CD14-positive monocyte (primary cell): ENCODE measurements at regions not wholly inside any gene's neighbourhood (a gene's known extent, or its start where the extent isn't known, plus 50 kb on each side); places are given as distances from the start of the nearest gene placed in this dataset.

Experiments
- DNase-seq, 3 donors: peaks; one replicate each; pipeline ENCODE4 v3.0.0-alpha.2; 2011 to 2022
- H2AFZ ChIP-seq: 2 replicates; pipeline ENCODE4 v1.6.0; 2012; ENCODE audit warnings: mild to moderate bottlenecking, low read depth, low read length, inconsistent platforms; ENCODE audit not compliant: insufficient read depth, poor library complexity, severe bottlenecking
- H3K27ac ChIP-seq, 2 donors: 1 replicate in 1 of 2; 2 replicates in 1 of 2; pipeline ENCODE4 v1.5.1; 2012 to 2013; ENCODE audit warnings: low read length in 2 of 2, control low read depth in 1 of 2, inconsistent platforms in 1 of 2, low read depth in 1 of 2, mild to moderate bottlenecking in 1 of 2
- H3K27me3 ChIP-seq, 2 donors: one replicate each; pipeline versions ENCODE4 v1.6.0 to v1.6.1; 2011 to 2013; ENCODE audit warnings: low read length in 2 of 2; ENCODE audit not compliant: control insufficient read depth in 2 of 2, insufficient read depth in 2 of 2
- H3K36me3 ChIP-seq, 2 donors: replicated peaks in 1 of 2; 1 replicate in 1 of 2; 2 replicates in 1 of 2; pipeline versions ENCODE4 v1.5.1 to v1.6.1; 2012 to 2013; ENCODE audit warnings: low read length in 2 of 2, control low read depth in 1 of 2, inconsistent platforms in 1 of 2, mild to moderate bottlenecking in 1 of 2; ENCODE audit not compliant: insufficient read depth in 2 of 2, control insufficient read depth in 1 of 2
- H3K4me1 ChIP-seq, 2 donors: 1 replicate in 1 of 2; 2 replicates in 1 of 2; pipeline versions ENCODE4 v1.5.1 to v1.6.1; 2012 to 2013; ENCODE audit warnings: low read length in 2 of 2, control low read depth in 1 of 2, inconsistent platforms in 1 of 2, mild to moderate bottlenecking in 1 of 2, moderate library complexity in 1 of 2; ENCODE audit not compliant: insufficient read depth in 2 of 2, control insufficient read depth in 1 of 2
- H3K4me2 ChIP-seq: replicated peaks from 2 replicates; pipeline ENCODE3; 2012; ENCODE audit warnings: low read length, moderate library complexity, mild to moderate bottlenecking; ENCODE audit not compliant: poor library complexity, severe bottlenecking; ENCODE audit errors: extremely low read depth
- H3K4me3 ChIP-seq, 3 experiments: fragments of 200-600 bp in 1 of 3; sonication (generic) in 1 of 3; replicated peaks in 1 of 3; 1 replicate in 2 of 3; 2 replicates in 1 of 3; pipeline ENCODE4 v1.5.1; 2011 to 2013; ENCODE audit warnings: low read length in 3 of 3, mild to moderate bottlenecking in 3 of 3, control low read depth in 2 of 3, low read depth in 2 of 3, inconsistent platforms in 1 of 3, moderate library complexity in 1 of 3
- H3K79me2 ChIP-seq: 2 replicates; pipeline ENCODE4 v1.6.0; 2012; ENCODE audit warnings: mild to moderate bottlenecking, control low read depth, inconsistent platforms, low read length, moderate library complexity; ENCODE audit not compliant: insufficient read depth
- H3K9ac ChIP-seq: 2 replicates; pipeline ENCODE4 v1.6.0; 2017; ENCODE audit warnings: low read length, mild to moderate bottlenecking; ENCODE audit not compliant: insufficient read depth, poor library complexity, severe bottlenecking
- H3K9me3 ChIP-seq, 2 donors: replicated peaks in 1 of 2; 1 replicate in 1 of 2; 2 replicates in 1 of 2; pipeline versions ENCODE4 v1.5.1 to v1.6.1; 2012 to 2013; ENCODE audit warnings: low read length in 2 of 2, control low read depth in 1 of 2; ENCODE audit not compliant: control insufficient read depth in 1 of 2, insufficient read depth in 1 of 2
- H4K20me1 ChIP-seq: 2 replicates; pipeline ENCODE4 v1.6.0; 2012; ENCODE audit warnings: mild to moderate bottlenecking, low read length, control low read depth, moderate library complexity; ENCODE audit not compliant: insufficient read depth
- H3K27ac Mint-ChIP-seq, 7 donors: one replicate each; pipeline ENCODE4 v1.8.0; 2020; ENCODE audit warnings: mild to moderate bottlenecking in 7 of 7, mixed read lengths in 7 of 7, moderate library complexity in 6 of 7, inconsistent platforms in 2 of 7
- H3K27me3 Mint-ChIP-seq, 3 donors: one replicate each; pipeline ENCODE4 v1.8.0; 2021 to 2022; ENCODE audit warnings: low read depth in 3 of 3, mild to moderate bottlenecking in 3 of 3, mixed read lengths in 3 of 3, moderate library complexity in 3 of 3, inconsistent platforms in 1 of 3
- H3K36me3 Mint-ChIP-seq, 2 donors: one replicate each; pipeline ENCODE4 v1.8.0; 2020; ENCODE audit warnings: mixed read lengths in 2 of 2, inconsistent platforms in 1 of 2, mild to moderate bottlenecking in 1 of 2
- H3K4me1 Mint-ChIP-seq: one replicate; pipeline ENCODE4 v1.8.0; 2020; ENCODE audit warnings: mild to moderate bottlenecking, mixed read lengths
- H3K4me3 Mint-ChIP-seq, 2 donors: one replicate each; pipeline ENCODE4 v1.8.0; 2020; ENCODE audit warnings: mild to moderate bottlenecking in 2 of 2, mixed read lengths in 2 of 2, moderate library complexity in 1 of 2
- H3K9me3 Mint-ChIP-seq, 7 donors: one replicate each; pipeline ENCODE4 v1.8.0; 2020 to 2022; ENCODE audit warnings: mixed read lengths in 7 of 7, mild to moderate bottlenecking in 6 of 7, moderate library complexity in 6 of 7, inconsistent platforms in 2 of 7
- WGBS: methylation state at CpG from one replicate; pipeline ENCODE4 v1.1.5; 2013; ENCODE audit warnings: missing lambda C conversion rate; ENCODE audit not compliant: insufficient coverage; 5-methylcytosine and 5-hydroxymethylcytosine counted together
- intact Hi-C, 2 donors: fragments of 100-400 bp; cut with micrococcal nuclease; formaldehyde crosslinking; loops; one replicate each; pipeline versions ENCODE4 v1.15.0 to v1.15.1; 2023
- TF ChIP-seq, protein P1 (sequence below): fragments of 200-600 bp; IDR thresholded peaks from one replicate; pipeline ENCODE4 v1.8.0; 2022; ENCODE audit warnings: antibody characterized with exemption, mild to moderate bottlenecking

DNA sequence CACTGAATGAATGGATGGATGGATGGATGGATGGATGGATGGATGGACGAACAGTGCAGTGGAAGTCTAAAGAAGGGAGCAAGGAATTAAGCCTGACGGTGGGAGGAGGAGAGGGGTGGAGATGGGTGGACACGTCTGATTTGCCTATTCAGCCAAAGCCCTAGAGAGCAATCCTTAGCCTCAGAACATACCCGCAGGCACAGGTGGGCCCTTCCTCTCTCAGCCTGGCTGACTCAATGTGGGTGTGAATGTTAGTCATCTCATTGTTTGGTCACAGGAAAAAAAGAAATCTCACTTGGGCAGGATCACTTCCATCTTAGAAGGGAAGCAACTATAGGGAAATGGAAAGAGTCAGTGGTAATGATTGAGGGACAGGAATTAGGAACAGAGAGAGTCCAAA lies 165.9 kb downstream of the PJA1 start:
- Histone ChIP-seq H3K27ac (no peak overlapping the region), H3K4me3 (no peak overlapping the region), H3K79me2 (no peaks in the 10 kb centered on the region), H3K4me1 (peaks cover 16 to 20% of the 10 kb centered on the region in 2 donors), H4K20me1 (no peaks in the 10 kb centered on the region), H2AFZ (no peak overlapping the region), H3K36me3 (no peaks in the 10 kb centered on the region), H3K27me3 (peaks cover 0 to 2% of the 10 kb centered on the region in 2 donors), H3K9me3 (no peaks in the 10 kb centered on the region), H3K9ac (no peak overlapping the region), H3K4me2 (no peak overlapping the region)
- no peak overlapping the region for H3K4me3 Mint-ChIP-seq
- intact Hi-C loops: no loop called here
- H3K4me1 Mint-ChIP-seq: peaks cover 13% of the 10 kb centered on the region
- H3K9me3 Mint-ChIP-seq: no peaks in the 10 kb centered on the region
- no peak overlapping the region for H3K27ac Mint-ChIP-seq
- peaks cover 0 to 8% (median 0%) of the 10 kb centered on the region in 3 donors for H3K27me3 Mint-ChIP-seq
- DNase-seq: peak in 1 of 3 donors; percentile 18
- 100% methylated on average over 1 of the region's 4 CpGs for WGBS
- H3K36me3 Mint-ChIP-seq: no peaks in the 10 kb centered on the region
- TF ChIP-seq, protein P1, sequence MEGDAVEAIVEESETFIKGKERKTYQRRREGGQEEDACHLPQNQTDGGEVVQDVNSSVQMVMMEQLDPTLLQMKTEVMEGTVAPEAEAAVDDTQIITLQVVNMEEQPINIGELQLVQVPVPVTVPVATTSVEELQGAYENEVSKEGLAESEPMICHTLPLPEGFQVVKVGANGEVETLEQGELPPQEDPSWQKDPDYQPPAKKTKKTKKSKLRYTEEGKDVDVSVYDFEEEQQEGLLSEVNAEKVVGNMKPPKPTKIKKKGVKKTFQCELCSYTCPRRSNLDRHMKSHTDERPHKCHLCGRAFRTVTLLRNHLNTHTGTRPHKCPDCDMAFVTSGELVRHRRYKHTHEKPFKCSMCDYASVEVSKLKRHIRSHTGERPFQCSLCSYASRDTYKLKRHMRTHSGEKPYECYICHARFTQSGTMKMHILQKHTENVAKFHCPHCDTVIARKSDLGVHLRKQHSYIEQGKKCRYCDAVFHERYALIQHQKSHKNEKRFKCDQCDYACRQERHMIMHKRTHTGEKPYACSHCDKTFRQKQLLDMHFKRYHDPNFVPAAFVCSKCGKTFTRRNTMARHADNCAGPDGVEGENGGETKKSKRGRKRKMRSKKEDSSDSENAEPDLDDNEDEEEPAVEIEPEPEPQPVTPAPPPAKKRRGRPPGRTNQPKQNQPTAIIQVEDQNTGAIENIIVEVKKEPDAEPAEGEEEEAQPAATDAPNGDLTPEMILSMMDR: no peak

DNA sequence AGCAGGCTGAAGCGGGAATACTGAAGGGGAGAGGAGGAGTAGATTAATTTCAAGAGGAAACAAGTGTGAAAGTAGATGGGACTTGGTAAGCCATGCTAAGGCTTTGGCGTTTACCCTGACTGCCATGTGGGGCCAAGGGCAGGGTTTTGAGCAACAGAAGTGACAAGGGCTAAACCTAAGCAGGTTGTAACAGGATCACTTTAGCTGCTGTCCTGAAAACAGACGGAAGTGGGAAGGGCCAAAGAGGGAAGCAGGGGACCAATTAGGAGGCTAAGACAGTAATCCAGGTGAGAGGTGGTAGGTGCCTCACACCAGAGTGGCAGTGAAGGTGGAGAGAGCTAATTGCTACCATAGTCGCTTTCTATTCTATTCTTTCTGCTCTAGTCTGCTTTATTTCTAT lies 166.5 kb downstream of the PJA1 start:
- Histone ChIP-seq H3K36me3 (no peaks in the 10 kb centered on the region), H3K79me2 (no peaks in the 10 kb centered on the region), H3K27ac (no peak overlapping the region), H3K4me1 (peaks cover 22 to 26% of the 10 kb centered on the region in 2 donors), H2AFZ (no peak overlapping the region), H3K4me2 (no peak overlapping the region), H3K4me3 (no peak overlapping the region), H3K9me3 (no peaks in the 10 kb centered on the region), H4K20me1 (no peaks in the 10 kb centered on the region), H3K27me3 (peaks cover 0 to 2% of the 10 kb centered on the region in 2 donors), H3K9ac (no peak overlapping the region)
- intact Hi-C loops: no loop called here
- Mint-ChIP-seq H3K4me1 (peaks cover 17% of the 10 kb centered on the region), H3K27me3 (peaks cover 0 to 8% (median 0%) of the 10 kb centered on the region in 3 donors), H3K27ac (no peak overlapping the region), H3K36me3 (no peaks in the 10 kb centered on the region), H3K9me3 (no peaks in the 10 kb centered on the region), H3K4me3 (no peak overlapping the region)
- DNase-seq: no peak
- TF ChIP-seq, protein P1: no peak
- 90% methylated on average over 3 of the region's 4 CpGs for WGBS
